Glomerular visceral epithelial cell (primary cell): ENCODE measurements at regions not wholly inside any gene's neighbourhood (a gene's known extent, or its start where the extent isn't known, plus 50 kb on each side); places are given as distances from the start of the nearest gene placed in this dataset.
A peak's percentile ranks its signal among the peaks of the same experiment; 100 is the strongest.
"Not testable (repeated sequence)": the region's sequence is repeated elsewhere in the genome, so short reads cannot be mapped to it uniquely, and the experiment has no call there.

Experiments
- DNase-seq: peaks from one replicate; pipeline ENCODE4 v3.0.0-alpha.2; 2016; ENCODE audit errors: extremely low spot score

DNA sequence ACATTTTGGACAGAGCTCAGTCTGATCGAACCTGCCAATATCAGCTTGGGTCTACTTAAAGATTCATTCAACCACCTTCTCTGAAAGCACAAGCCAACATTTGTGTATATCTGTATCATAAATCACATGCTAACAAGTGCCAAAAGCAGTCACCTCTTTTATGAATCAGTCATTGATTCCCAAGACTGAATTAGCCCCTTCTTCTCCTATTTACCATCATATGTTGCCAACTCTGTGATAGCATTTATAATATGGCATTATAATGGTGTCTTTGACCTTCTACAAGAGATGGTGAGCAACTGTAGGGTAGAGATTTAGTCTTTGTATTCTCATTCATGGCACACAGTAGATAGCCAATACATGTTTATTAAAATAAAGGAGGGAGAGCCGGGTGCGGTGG lies 61.4 kb downstream of the DDX53 start:
- DNase-seq = no peak

DNA sequence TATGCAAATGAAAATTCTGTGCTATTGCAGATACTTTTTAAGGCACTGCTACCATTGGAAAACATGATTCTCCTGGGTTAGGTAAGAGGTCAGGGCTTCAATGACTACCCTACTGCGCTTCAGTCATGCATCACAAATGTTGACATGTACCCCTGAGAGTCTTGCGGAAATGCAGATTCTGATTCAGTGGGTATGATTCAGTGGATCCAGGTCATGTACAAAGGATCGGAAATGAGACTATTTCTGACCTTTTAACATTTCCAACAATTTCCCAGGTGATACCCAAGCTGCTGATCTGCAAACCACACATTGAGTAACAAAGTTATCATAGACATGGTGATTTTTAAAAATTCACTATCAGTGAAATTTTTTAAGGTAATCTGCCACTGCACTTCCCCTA lies 62.6 kb downstream of the DDX53 start:
- no peak for DNase-seq

DNA sequence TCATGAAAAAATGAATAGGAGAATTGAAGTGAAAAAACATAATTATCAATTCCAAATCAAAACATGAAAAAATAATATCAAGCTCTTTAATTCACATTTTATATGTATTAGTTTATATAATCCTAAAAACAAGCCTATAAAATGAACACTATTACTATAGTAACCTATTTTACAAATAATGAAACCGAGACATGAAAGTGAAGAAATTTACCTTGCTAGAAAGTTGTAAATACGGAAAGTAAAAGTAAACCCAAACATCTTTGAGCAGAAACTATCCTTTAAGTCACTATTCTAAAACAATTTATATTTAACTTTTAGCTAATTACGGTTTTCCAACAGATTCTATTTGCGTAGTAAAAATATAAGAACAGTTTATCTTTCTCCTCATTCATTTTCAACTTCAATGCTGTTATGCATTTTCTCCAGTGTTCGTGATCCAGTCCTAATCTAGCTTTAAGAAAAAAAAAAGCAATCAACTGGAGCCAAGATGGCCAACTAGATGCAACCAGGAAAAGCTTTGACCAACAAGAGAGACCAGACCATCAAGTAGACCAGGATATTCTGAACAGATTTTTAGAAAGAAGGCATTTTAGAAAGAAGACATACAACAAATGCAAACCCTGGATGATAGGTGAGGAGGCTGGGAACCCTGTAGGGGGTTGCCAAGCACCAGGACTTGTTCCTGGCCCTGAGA lies 67.0 kb downstream of the DDX53 start:
- no peak for DNase-seq

- not testable (repeated sequence) for DNase-seq
Measured at GRCh38 chrX:23075461-23075860, 75.7 kb downstream of the DDX53 start.

DNA sequence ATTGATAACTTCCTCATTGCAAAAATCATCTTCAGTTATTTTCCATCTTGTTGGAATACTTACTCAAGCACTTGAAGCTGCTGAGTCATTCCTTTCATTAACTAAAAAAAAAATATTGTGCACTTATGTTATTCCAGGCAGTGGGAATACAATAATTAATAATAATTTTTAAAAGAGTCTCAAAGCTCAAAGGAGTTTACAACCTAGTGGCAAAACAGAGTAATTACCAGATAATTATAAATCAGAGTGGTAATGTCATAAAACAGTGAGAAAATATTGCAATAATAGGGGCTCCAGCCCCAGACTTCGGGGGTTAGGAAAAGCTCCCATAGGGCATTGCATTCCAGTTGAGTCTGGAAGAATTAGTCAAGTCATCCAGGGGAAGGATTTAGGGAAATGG lies 79.6 kb downstream of the DDX53 start:
- DNase-seq = no peak

DNA sequence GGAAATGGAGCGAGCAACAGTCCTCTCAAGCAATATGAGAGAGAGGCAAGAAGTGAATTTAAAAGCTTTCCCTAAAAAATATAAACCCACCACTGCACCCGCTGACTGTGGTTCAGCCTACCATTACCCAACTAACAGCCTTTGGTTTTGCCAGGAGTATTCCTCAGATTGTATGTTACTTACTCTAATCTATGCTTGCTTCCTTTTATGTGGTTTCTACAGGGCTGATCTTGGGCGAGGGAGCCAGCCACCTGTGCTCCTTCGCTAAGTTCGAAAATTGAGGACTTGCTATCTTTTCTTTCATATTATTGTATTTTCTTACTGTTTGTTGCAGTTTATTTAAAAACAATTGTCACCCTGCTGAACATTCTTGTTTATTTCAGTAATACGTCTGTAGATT lies 101.1 kb downstream of the DDX53 start:
- no peak for DNase-seq

DNA sequence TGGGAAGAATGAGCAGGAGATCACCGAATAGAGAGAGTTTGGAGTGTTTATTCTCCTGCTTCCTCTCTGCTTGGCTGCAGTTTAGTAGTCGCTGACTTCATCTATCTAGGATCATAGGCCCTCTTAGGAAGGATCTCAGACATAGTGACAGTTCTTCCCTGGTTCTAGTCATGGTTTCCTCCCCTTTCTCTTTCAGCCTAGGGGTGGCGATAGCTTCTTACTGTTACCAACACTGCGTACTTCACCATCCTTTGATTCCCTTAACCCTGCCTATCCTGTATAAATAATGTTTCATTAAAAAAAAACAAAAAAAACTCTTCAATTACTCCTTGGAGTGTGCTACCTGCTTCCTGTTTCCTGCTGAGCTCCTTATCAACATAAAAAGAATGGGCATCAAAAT lies 103.8 kb downstream of the DDX53 start:
- no peak for DNase-seq

DNA sequence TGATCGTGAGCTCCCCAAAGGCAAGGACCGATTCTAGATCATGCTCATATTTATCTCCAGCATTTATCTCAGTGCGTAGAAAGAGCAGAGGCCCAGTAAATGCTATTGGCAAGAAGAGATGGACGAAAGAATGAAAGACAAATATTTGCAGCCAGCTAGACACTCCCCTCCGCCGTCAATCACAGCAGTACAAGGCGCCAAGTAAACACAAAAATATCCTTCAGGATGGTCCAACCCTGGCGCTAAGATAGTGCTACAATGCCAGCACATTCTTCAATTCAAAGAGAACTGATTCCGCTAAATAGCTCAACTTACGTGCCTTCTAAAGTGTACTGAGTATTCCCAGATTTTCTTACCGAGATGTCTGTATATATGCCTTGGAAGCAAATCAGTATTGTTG lies 114.5 kb downstream of the DDX53 start:
- DNase-seq = no peak

- DNase-seq = no peak
Measured at GRCh38 chrX:23115651-23116050, 115.9 kb downstream of the DDX53 start.

DNA sequence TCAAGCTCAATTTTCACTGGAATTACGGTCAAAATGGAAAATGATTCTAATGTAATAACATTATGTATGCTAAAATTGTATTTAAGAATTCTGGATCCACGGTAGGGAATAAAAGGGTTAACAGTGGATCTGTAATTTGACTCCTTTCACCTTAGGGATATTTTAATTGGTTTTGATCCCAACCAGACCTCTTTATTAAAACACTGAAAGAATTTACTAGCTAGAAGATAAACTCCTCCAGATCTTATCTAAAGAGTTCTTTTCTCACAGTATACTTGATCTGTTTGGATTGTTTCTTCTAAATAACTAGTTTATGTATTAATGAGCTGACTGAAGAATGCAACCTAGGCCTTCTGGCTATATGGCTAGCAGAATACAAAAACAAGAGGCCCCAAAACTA lies 118.4 kb downstream of the DDX53 start:
- DNase-seq = no peak

GRCh38 chrX:23118890-23119527 lies 119.2 kb downstream of the DDX53 start:
- peak; percentile 3 for DNase-seq

- DNase-seq = no peak
Measured at GRCh38 chrX:23127586-23127985, 127.8 kb downstream of the DDX53 start.

DNA sequence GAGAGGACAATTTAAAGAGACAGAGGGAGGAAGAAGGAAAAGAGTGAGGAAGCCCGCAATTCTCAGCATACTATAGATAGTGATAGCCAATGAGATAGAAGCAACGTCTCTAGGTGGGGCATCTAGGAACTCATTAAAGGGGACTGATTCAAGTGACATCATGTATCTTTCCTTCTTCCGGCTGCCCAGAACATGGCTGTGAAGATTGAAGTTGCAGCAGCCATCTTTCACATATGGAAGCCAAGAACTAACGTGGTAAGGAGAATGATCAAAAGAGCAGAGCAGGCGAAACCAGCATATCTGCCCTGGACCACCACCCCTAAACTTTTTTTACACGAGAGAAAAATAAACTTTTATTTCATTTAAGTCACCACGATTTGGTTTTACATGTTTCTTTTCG lies 133.8 kb downstream of the DDX53 start:
- no peak for DNase-seq

DNA sequence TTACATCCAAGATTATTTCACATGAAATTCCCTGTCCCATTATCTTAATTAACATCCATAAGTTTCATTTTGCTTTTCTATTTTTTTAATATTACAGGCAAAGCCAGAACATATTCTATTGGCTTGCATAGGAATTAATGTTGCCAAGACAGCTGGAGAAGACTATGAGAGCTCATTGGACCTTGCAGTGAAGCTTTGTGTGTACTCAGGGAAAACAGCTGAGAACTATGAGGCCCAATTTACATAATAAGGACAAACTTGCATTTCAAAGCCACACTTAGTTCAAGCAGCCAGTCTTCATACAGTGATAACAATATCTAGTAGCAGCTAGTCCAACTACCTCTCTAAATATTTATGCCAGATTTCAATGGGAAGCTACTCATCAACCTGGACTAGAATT lies 134.4 kb downstream of the DDX53 start:
- DNase-seq = no peak

- DNase-seq = no peak
Measured at GRCh38 chrX:23136816-23137215, 137.1 kb downstream of the DDX53 start.

- DNase-seq = no peak
Measured at GRCh38 chrX:23168291-23168690, 166.4 kb upstream of the PTCHD1 start.

- no peak for DNase-seq
Measured at GRCh38 chrX:23185951-23186350, 148.7 kb upstream of the PTCHD1 start.

DNA sequence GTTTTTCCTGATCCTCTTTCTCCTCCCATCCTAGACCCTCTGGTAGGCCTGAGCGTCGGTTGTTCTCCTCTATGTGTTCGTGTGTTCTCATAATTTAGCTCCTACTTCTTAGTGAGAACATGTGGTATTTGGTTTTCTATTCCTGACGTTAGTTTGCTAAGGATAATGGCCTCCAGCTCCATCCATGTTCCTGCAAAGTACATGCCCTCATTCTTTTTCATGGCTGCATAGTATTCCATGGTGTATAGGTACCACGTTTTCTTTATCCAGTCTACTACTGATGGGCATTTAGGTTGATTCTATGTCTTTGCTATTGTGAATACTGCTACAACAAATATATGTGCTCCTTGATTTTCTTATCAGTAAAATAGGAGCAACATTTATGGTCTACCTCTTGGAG lies 146.8 kb upstream of the PTCHD1 start:
- no peak for DNase-seq

GRCh38 chrX:23194885-23195554 lies 139.6 kb upstream of the PTCHD1 start:
- no peak for DNase-seq

DNA sequence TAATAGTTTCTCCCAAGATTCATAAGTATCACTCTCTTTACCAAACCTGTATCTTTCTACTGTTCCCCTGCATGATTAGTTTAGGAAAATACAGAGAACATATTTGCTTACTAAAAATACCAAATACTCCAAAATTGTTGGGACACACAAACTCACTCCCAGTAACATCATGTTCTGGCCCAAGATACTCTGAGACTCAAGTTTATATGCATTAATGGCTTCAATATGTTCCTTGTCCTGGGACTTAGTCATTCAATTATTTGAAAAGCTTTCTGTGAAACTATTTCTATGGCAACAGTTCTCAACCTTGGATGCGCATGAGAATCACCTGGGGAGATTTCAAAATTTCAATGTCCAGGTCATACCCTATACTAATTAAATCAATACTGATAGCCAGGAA lies 138.9 kb upstream of the PTCHD1 start:
- no peak for DNase-seq

GRCh38 chrX:23201706-23202105 lies 132.9 kb upstream of the PTCHD1 start:
- DNase-seq = no peak

DNA sequence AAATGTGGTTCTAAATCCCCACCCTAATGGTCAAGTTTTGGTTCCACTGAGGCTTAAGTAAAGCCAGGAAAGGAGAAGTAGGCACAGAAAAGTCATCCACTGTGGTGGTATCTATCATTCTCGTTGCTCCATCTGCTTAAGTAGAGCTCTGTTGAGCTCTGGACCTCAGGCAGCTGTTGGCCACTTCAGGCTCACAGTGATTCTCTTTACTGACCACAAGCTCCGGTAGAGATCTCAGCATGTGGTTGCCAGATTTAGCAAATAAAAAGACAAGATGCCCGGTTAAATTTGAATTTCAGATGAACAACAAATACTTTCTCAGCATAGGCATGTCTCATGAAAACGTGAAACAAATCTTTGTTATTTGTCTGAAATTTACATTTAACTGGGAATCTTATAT lies 132.3 kb upstream of the PTCHD1 start:
- no peak for DNase-seq

DNA sequence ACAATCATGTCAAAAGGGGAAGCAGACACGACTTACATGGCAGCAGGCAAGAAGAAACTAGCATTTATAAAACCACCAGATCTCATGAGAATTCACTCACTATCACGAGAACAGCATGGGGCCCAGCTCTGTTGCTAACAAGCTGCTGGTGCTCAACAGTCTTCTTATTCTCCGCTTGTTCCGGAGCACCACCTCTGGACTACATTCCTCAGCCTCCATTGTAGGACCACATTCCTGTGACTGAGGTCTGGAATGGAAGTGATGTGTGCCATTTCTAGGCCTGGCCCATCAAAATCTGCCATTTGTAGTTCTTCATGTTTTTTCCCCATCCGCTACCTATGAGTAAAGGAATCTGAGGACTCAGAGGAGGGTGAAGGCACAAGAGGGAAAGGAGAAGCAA lies 111.5 kb upstream of the PTCHD1 start:
- no peak for DNase-seq
